Activated CD8-positive, alpha-beta memory T cell treated with anti-CD3 and anti-CD28 coated beads for 36 hours (primary cell): ENCODE measurements at regions not wholly inside any gene's neighbourhood (a gene's known extent, or its start where the extent isn't known, plus 50 kb on each side); places are given as distances from the start of the nearest gene placed in this dataset.
"Not testable (repeated sequence)": the region's sequence is repeated elsewhere in the genome, so short reads cannot be mapped to it uniquely, and the experiment has no call there.

Experiments used
- CTCF ChIA-PET: fragments of 350-600 bp; sonication (Branson Sonifier 250); formaldehyde crosslinking; loops from one replicate; lab custom pipeline; 2021; ENCODE audit warnings: antibody characterized with exemption; lab: Charles Lee
- POLR2A ChIA-PET: fragments of 350-600 bp; sonication (Branson Sonifier 250); formaldehyde crosslinking; loops from one replicate; lab custom pipeline; 2021; ENCODE audit warnings: antibody characterized with exemption; lab: Charles Lee

DNA sequence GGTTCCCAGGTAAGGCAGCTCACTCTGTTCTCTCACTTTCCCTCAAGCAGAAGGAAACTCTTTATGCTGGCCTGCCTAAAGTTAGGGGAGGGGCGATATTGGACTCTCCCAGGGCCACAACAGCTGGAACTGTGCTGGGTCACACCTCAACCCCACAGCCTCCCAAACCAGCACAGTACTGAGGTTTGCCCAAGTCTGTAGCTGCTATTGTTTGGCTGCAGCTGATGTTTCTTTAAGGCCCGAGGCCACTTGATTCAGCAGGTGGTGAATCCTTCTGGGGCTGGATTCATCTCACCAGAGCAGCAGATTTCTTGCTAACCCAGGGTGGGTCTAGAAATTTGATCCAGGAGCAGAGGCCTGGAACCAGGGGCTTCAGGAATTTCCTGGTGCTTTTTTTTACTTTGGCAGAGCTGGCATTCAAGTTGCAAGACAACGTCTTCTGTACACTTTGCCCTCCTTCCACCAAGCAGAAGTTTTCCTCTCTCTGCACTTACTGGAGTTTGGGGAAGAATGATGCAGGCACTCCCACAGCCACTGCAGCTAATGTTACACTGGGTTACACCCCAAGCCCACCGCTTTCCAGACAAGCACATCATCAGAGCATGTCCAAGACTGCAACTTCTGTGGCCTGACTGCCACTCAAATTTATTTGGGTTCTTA is 544.7 kb upstream of the NDST4 start:
- POLR2A ChIA-PET: no interaction called here
- CTCF ChIA-PET: no interaction called here

GRCh38 chr4:115655626-115656025 is 542.2 kb upstream of the NDST4 start:
- CTCF ChIA-PET: no interaction called here

DNA sequence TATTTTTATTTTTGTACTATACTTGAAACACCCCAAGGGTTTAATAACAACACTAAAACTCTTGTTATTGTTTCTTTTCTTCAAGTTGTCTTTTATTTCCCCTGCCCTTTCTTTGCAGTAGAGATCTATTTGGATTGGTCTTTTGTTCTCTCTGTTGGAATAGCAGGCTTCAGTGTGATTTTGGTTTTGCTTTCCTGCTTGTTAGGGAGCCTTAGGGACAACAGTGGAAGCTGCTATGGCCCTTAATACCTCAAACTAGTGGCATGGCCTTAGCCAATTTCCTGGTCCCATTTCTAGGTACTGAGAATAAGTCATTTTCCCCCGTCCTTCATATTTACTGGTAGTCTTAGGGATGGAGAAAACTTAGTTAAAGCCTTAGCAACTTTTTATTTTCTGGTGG is 535.4 kb upstream of the NDST4 start:
- ChIA-PET POLR2A (no interaction called here), CTCF (no interaction called here)

More at GRCh38 chr4:115655626-115656025, 542.2 kb upstream of the NDST4 start:
- POLR2A ChIA-PET: no interaction called here

- ChIA-PET CTCF (no interaction called here), POLR2A (no interaction called here)
These were observed 515.9 kb upstream of the NDST4 start for GRCh38 chr4:115629270-115629669.

DNA sequence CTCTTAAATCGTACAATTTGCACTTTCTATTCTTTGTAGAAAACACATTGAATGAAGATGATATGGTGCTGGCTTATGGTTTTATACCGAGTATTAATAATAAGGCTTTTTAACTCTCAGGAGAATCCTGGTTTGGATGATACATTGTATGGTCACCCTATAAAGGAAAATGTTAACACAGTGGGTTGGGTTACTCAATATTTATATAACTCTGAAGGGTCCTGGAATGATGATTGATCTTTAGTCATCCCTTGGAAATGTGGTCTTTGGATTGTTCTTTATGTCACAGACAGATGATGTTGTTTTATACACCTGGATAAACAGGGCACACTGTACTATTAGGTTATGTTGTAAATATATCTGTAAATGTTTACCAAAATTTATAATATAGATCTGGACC is 496.2 kb upstream of the NDST4 start:
- ChIA-PET CTCF (no interaction called here), POLR2A (no interaction called here)

DNA sequence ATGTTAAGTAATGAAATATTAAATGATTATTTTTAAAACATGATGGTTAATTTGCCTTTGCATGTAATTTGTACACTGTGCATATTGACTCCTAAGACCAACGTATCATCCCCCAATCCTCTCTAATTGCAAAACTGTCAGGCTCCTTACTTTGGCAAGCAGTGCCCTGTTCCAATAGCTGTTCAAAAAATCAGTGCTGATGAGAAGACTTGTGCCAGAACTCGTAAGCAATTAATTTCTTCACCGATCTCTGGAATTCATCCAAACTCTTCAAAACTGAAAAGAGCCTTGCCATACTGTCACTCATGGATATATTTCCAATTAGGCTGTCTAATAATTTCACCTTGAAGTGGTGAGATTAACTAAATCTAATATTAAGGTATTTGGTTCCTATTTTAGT is 493.9 kb upstream of the NDST4 start:
- ChIA-PET POLR2A (no interaction called here), CTCF (no interaction called here)

- ChIA-PET CTCF (no interaction called here), POLR2A (no interaction called here)
These were observed 483.0 kb upstream of the NDST4 start for GRCh38 chr4:115596265-115597001.

GRCh38 chr4:115580901-115581300 is 467.5 kb upstream of the NDST4 start:
- ChIA-PET POLR2A (no interaction called here), CTCF (no interaction called here)

- POLR2A ChIA-PET: no interaction called here
- CTCF ChIA-PET: no interaction called here
These were observed 462.4 kb upstream of the NDST4 start for GRCh38 chr4:115575851-115576250.

DNA sequence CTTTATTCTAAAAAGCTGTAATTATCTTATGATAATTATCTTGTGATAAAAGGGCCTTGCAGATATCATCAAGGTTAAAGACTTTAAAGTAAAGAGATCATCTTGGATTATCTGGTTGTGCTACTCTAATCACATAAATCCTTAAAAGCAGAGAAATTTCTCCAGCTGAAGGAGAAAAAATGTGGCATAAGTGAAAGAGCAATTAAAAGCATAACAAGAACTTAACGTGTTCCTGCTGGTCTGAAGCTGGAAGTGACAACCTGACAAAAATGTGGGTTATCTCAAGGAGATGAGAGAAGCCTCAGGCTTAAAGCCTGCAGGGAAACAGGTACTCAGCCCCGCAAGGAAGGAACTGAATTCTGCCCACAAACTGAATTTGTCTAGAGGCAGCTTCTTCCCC is 449.1 kb upstream of the NDST4 start:
- ChIA-PET CTCF (no interaction called here), POLR2A (no interaction called here)

GRCh38 chr4:115548123-115548522 is 434.7 kb upstream of the NDST4 start:
- ChIA-PET POLR2A (no interaction called here), CTCF (no interaction called here)

GRCh38 chr4:115537387-115537786 is 424.0 kb upstream of the NDST4 start:
- POLR2A ChIA-PET: no interaction called here

GRCh38 chr4:115529126-115529525 is 415.7 kb upstream of the NDST4 start:
- ChIA-PET POLR2A (no interaction called here), CTCF (no interaction called here)

More at GRCh38 chr4:115537387-115537786, 424.0 kb upstream of the NDST4 start:
- CTCF ChIA-PET: no interaction called here

DNA sequence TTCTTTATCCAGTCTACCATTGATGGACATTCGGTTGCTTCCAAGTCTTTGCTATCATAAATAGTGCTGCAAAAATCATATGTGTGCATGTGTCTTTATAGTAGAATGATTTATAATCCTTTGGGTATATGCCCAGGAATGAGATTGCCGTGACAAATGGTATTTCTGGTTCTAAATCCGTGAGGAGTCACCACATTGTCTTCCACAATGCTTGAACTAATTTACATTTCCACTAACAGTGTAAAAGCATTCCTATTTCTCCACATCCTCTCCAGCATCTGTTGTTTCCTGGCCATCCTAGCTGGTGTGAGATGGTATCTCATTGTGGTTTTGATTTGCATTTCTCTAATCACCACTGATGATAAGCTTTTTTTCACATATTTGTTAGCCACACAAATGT is 406.1 kb upstream of the NDST4 start:
- CTCF ChIA-PET, POLR2A ChIA-PET: not testable (repeated sequence)

GRCh38 chr4:115515772-115516171 is 402.4 kb upstream of the NDST4 start:
- ChIA-PET POLR2A (no interaction called here), CTCF (no interaction called here)

DNA sequence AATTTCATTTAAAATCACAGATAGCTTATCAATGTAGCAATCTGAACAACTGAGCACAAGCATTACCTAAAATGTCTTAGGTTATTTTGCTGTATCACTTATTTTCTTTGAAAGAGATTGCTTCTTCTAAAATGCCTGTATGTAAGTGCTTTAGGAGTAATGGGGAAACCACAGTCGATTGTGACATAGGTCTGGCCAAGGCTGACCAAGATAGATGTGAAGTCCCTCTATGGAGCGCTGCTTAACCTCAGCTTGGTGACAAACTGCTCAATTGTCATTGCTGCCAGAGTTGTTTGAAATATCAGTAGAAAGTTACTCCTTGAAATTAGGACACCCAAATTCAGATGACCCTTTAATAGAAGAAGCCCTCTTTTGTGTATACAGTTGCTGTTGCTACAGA is 401.9 kb upstream of the NDST4 start:
- POLR2A ChIA-PET: no interaction called here

GRCh38 chr4:115514675-115515074 is 401.3 kb upstream of the NDST4 start:
- ChIA-PET POLR2A (no interaction called here), CTCF (no interaction called here)

More for the DNA sequence above, 401.9 kb upstream of the NDST4 start:
- CTCF ChIA-PET: no interaction called here

- ChIA-PET CTCF (no interaction called here), POLR2A (no interaction called here)
These were observed 391.9 kb upstream of the NDST4 start for GRCh38 chr4:115505326-115505725.

GRCh38 chr4:115501656-115502055 is 388.2 kb upstream of the NDST4 start:
- ChIA-PET POLR2A (no interaction called here), CTCF (no interaction called here)

DNA sequence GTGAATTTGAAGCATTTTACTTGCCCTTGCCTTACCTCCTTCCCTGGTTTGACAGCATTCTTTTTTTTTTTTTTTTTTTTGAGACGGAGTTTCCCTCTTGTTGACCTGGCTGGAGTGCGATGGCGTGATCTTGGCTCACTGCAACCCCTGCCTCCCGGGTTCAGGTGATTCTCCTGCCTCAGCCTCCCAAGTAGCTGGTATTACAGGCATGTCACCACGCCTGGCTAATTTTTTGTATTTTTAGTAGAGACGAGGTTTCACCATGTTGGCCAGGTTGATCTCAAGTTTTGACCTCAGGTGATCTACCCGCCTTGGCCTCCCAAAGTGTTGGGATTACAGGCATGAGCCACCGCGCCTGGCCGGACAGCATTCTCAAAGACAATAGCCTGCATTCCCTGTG is 380.4 kb upstream of the NDST4 start:
- POLR2A ChIA-PET, CTCF ChIA-PET: not testable (repeated sequence)

DNA sequence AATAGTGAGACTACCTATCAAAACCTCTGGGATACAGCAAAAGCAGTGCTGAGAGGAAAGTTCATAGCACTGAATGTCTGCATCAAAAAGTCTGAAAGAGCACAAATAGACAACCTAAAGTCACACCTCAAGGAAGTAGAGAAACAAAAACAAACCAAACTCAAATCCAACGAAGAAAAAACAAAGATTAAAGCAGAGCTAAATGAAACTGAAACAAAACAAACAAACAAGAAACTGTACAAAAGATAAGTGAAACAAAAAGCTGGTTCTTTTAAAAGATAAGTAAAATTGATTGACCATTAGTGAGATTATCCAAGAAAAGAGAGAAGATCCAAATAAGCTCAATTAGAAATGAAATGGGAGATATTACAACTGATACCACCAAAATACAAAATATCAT is 378.3 kb upstream of the NDST4 start:
- CTCF ChIA-PET: no interaction called here
- POLR2A ChIA-PET: no interaction called here
